ENCODE measurements at regions not wholly inside any gene's neighbourhood (a gene's known extent, or its start where the extent isn't known, plus 50 kb on each side); places are given as distances from the start of the nearest gene placed in this dataset.

DNA sequence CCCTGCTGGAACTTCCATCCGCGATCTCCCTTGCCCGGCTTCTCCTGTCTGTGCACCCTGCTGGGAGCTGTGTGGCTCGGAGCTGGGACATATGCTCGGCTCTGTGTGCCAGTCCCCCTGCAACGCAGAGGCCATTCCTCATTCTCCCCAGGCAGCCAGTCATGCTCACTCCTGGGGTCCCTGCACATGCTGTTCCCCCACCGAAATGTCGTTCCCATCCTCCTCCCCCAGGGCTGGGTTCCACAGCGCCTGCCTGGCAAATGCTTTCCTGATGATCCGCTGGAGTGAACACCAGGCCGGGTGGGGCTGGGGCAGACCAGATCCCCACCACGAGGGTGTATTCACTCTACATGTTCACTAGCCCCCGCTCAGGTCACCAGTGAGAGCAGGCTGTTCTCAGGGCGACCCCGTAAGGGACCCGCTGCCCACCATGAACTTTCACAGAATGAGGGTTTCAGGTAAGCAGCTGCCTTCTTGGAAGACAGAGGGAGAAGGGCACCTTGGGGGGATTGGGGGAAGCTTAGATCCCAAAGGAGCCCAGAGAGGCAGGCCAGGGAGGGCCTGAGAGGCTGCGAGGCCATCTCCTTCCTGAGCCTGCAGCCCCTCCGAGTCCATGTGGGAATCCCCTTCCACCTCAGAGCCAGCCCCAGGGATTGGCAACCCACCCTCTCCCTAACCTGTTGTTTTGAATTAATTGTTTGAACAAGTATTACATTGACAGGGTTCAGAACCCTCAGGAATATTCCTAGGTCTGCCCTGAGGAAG, 88.7 kb upstream of the IQSEC1 start:
- H3K4me3 ChIP-seq = no peak overlapping the region
- DNase-seq (no peak), ATAC-seq (no peak)
- no peaks in the 10 kb centered on the region for H3K9me3 ChIP-seq
- no peaks in the 10 kb centered on the region for H3K27me3 ChIP-seq
- no peak overlapping the region for H3K27ac ChIP-seq
- TF ChIP-seq, protein P1, sequence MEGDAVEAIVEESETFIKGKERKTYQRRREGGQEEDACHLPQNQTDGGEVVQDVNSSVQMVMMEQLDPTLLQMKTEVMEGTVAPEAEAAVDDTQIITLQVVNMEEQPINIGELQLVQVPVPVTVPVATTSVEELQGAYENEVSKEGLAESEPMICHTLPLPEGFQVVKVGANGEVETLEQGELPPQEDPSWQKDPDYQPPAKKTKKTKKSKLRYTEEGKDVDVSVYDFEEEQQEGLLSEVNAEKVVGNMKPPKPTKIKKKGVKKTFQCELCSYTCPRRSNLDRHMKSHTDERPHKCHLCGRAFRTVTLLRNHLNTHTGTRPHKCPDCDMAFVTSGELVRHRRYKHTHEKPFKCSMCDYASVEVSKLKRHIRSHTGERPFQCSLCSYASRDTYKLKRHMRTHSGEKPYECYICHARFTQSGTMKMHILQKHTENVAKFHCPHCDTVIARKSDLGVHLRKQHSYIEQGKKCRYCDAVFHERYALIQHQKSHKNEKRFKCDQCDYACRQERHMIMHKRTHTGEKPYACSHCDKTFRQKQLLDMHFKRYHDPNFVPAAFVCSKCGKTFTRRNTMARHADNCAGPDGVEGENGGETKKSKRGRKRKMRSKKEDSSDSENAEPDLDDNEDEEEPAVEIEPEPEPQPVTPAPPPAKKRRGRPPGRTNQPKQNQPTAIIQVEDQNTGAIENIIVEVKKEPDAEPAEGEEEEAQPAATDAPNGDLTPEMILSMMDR (IDR thresholded peaks at IDR 0.05) = no peak
- no peak for TF ChIP-seq POLR2A (IDR thresholded peaks at IDR 0.05)
- no peaks in the 10 kb centered on the region for H3K4me1 ChIP-seq
- intact Hi-C loops (cut with DNase I) = no loop called here
- no peaks in the 10 kb centered on the region for H3K36me3 ChIP-seq
- WGBS (ENCODE audit: insufficient coverage, low coverage, low lambda C conversion rate, missing lambda C conversion rate) = 75% methylated on average over 2 of the region's 18 CpGs

DNA sequence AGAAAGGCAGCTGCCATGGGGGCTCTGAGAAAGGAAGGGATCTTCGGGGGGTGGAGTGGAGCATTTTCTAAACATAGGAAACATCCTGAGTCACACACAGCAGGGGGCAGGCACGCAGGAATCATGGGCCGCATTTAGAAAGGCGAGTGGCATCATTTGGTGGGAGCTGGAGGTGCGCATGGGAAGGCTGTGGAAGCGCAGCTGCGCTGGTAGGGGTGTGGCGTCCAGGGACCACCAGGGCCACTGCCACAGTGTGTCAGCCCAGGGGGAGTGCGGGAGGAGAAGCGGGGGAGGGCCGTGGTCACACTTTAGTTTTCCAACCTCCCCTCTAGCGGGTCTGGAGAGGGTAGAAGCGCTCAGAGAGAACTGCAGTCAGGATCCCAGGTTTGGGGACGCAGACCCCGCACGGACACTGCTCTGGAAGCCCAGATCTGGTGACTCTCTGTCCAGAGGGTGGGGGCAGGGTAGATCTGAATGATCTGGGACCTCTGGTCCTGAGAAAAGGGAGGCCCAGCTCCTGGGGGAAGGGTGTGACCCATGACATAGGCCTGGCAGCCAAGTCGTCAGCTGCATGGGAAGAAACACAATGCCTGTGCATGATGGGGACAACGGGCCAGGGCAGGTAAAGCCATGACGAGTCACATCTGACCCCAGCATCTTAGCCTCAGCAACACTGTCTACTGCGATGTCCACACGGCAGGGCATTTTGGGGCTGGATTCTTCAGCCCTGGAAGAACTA, 88.0 kb upstream of the IQSEC1 start:
- DNase-seq = peak in 1 of 3 donors; percentile 41
- Histone ChIP-seq H3K27me3 (no peaks in the 10 kb centered on the region), H3K9me3 (no peaks in the 10 kb centered on the region), H3K4me1 (no peaks in the 10 kb centered on the region), H3K4me3 (no peak overlapping the region), H3K36me3 (no peaks in the 10 kb centered on the region), H3K27ac (no peak overlapping the region)
- intact Hi-C loops (cut with DNase I) = no loop called here
- WGBS (ENCODE audit: insufficient coverage, low coverage, low lambda C conversion rate, missing lambda C conversion rate) = 85% methylated on average over 12 of the region's 21 CpGs
- TF ChIP-seq, protein P1 (IDR thresholded peaks at IDR 0.05) = no peak
- TF ChIP-seq POLR2A (IDR thresholded peaks at IDR 0.05) = no peak
- ATAC-seq = no peak

DNA sequence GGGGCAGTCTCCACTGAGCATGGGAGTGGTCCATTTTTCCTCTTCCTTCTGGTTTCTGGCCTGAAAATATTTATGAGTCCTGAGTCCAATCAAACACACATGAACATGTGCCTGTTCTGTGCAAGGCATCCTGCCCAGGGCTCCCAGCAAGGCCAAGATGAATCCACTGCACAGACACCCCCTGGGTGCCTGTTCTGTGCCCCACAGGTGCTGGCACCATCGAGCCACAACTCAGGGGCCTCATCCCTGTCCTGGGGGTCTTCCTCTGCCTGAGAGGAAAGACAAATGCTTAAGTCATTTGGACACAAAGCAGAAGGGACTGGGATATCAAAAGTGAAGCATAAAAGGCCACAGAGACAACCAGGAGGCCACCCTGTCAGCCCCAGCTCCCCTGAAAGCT, 87.4 kb upstream of the IQSEC1 start:
- intact Hi-C loops (cut with DNase I) = no loop called here
- Histone ChIP-seq H3K4me3 (no peak overlapping the region), H3K27me3 (no peaks in the 10 kb centered on the region), H3K36me3 (no peaks in the 10 kb centered on the region), H3K4me1 (no peaks in the 10 kb centered on the region), H3K9me3 (no peaks in the 10 kb centered on the region), H3K27ac (no peak overlapping the region)
- WGBS (ENCODE audit: insufficient coverage, low coverage, low lambda C conversion rate, missing lambda C conversion rate) = no CpG with 5 or more reads among the region's 1 CpG
- DNase-seq (peak in 1 of 3 donors; percentile 24), ATAC-seq (no peak)
- TF ChIP-seq, protein P1 (IDR thresholded peaks at IDR 0.05) = no peak
- no peak for TF ChIP-seq POLR2A (IDR thresholded peaks at IDR 0.05)

DNA sequence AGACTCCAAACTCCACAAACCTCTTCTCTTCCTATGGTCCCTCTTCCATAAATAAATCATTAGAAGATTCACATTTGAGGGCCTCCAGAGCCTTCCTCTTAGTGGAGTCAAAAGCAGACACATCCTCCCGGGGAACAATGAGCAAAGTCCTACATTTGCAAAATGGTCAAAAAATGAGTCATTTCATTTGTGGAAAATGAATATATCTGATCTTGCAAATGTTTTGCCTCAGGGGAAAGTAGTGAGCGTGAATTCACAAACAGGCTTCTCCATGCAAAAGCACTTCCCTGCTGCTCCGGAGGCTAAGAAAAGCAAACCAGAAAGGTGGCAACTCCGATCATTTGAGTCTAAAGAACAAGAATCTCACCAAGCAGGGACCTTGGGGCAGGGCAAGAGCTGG, 86.7 kb upstream of the IQSEC1 start:
- H3K9me3 ChIP-seq = peaks cover 0 to 3% (median 0%) of the 10 kb centered on the region in 4 donors
- H3K36me3 ChIP-seq = peaks cover 0 to 1% (median 0%) of the 10 kb centered on the region in 4 donors
- WGBS (ENCODE audit: insufficient coverage, low coverage, low lambda C conversion rate, missing lambda C conversion rate) = 87% methylated on average over 4 of the region's 4 CpGs
- H3K4me3 ChIP-seq = no peak overlapping the region
- no peak for DNase-seq
- no peak overlapping the region for H3K27ac ChIP-seq
- TF ChIP-seq, protein P1 (IDR thresholded peaks at IDR 0.05) = no peak
- no peak for TF ChIP-seq POLR2A (IDR thresholded peaks at IDR 0.05)
- H3K27me3 ChIP-seq = no peaks in the 10 kb centered on the region
- ATAC-seq = no peak
- H3K4me1 ChIP-seq = no peaks in the 10 kb centered on the region
- intact Hi-C loops (cut with DNase I) = no loop called here

Data from right lobe of liver (tissue), 6 donors.